Caki2 (cell line): ENCODE measurements at regions not wholly inside any gene's neighbourhood (a gene's known extent, or its start where the extent isn't known, plus 50 kb on each side); places are given as distances from the start of the nearest gene placed in this dataset.

ENCODE experiments used
- DNase-seq: peaks from one replicate; pipeline ENCODE4 v3.0.0-alpha.2; 2015; ENCODE audit warnings: low read depth
- in situ Hi-C: cut with HindIII; loops from 2 replicates; pipeline ENCODE4 v1.10.0; 2016; ENCODE audit warnings: low sequenced_read_pairs, low pct_unique_long_range_greater_than_20kb, mixed read lengths

- DNase-seq: no peak
- in situ Hi-C loops: no loop called here
Measured at GRCh38 chr2:62296034-62296831, 100.3 kb downstream of the B3GNT2 start.

GRCh38 chr2:62293490-62294271, 97.8 kb downstream of the B3GNT2 start:
- DNase-seq: peak; percentile 91

GRCh38 chr2:62293151-62293489, 97.2 kb downstream of the B3GNT2 start:
- in situ Hi-C loops: no loop called here
- DNase-seq: no peak

More at GRCh38 chr2:62293490-62294271, 97.8 kb downstream of the B3GNT2 start:
- in situ Hi-C loops: no loop called here

GRCh38 chr2:62292190-62292589, 96.3 kb downstream of the B3GNT2 start:
- DNase-seq: peak; percentile 61
- in situ Hi-C loops: no loop called here

GRCh38 chr2:62291517-62292137, 95.7 kb downstream of the B3GNT2 start:
- in situ Hi-C loops: no loop called here

GRCh38 chr2:62291052-62291451, 95.1 kb downstream of the B3GNT2 start:
- in situ Hi-C loops: no loop called here
- no peak for DNase-seq

More at GRCh38 chr2:62291517-62292137, 95.7 kb downstream of the B3GNT2 start:
- DNase-seq: no peak

GRCh38 chr2:62287899-62288880, 92.3 kb downstream of the B3GNT2 start:
- peak; percentile 87 for DNase-seq
- in situ Hi-C loops: no loop called here

- no peak for DNase-seq
- in situ Hi-C loops: no loop called here
Measured at GRCh38 chr2:62287282-62287681, 91.4 kb downstream of the B3GNT2 start.

- in situ Hi-C loops: no loop called here
- DNase-seq: no peak
Measured at GRCh38 chr2:62286089-62286785, 90.3 kb downstream of the B3GNT2 start.

GRCh38 chr2:62284980-62285379, 89.1 kb downstream of the B3GNT2 start:
- in situ Hi-C loops: no loop called here
- no peak for DNase-seq

GRCh38 chr2:62284471-62284870, 88.6 kb downstream of the B3GNT2 start:
- in situ Hi-C loops: no loop called here

GRCh38 chr2:62283147-62283546, 87.2 kb downstream of the B3GNT2 start:
- in situ Hi-C loops: no loop called here

More at GRCh38 chr2:62284471-62284870, 88.6 kb downstream of the B3GNT2 start:
- no peak for DNase-seq

GRCh38 chr2:62281663-62282062, 85.7 kb downstream of the B3GNT2 start:
- DNase-seq: no peak
- in situ Hi-C loops: no loop called here

More at GRCh38 chr2:62283147-62283546, 87.2 kb downstream of the B3GNT2 start:
- DNase-seq: no peak

GRCh38 chr2:62277688-62278087, 81.8 kb downstream of the B3GNT2 start:
- in situ Hi-C loops: no loop called here
- no peak for DNase-seq
